Trophoblast cell (in vitro differentiated cells and primary cell): ENCODE measurements at regions not wholly inside any gene's neighbourhood (a gene's known extent, or its start where the extent isn't known, plus 50 kb on each side); places are given as distances from the start of the nearest gene placed in this dataset.
"Not testable (repeated sequence)": the region's sequence is repeated elsewhere in the genome, so short reads cannot be mapped to it uniquely, and the experiment has no call there.

ENCODE experiments used
- DNase-seq, 2 donors: peaks; one replicate each; pipeline ENCODE4 v3.0.0-alpha.2; 2016
- H2AFZ ChIP-seq: 2 replicates; pipeline ENCODE4 v1.6.1; 2013; ENCODE audit warnings: low read length, moderate library complexity, mild to moderate bottlenecking; ENCODE audit not compliant: insufficient read depth, poor library complexity
- H2AK5ac ChIP-seq: 2 replicates; pipeline ENCODE4 v1.6.1; 2013; ENCODE audit warnings: mild to moderate bottlenecking, low read length
- H2BK120ac ChIP-seq: 2 replicates; pipeline ENCODE4 v1.6.1; 2013; ENCODE audit warnings: low read length, mild to moderate bottlenecking, moderate library complexity; ENCODE audit not compliant: insufficient read depth, poor library complexity
- H2BK12ac ChIP-seq: 2 replicates; pipeline ENCODE4 v1.6.1; 2013; ENCODE audit warnings: mild to moderate bottlenecking, low read length, moderate library complexity
- H2BK5ac ChIP-seq: 2 replicates; pipeline ENCODE4 v1.6.1; 2013; ENCODE audit warnings: low read length, low read depth, moderate library complexity, mild to moderate bottlenecking; ENCODE audit not compliant: poor library complexity
- H3K14ac ChIP-seq: 2 replicates; pipeline ENCODE4 v1.6.1; 2013; ENCODE audit warnings: mild to moderate bottlenecking, low read length
- H3K18ac ChIP-seq: 2 replicates; pipeline ENCODE4 v1.6.1; 2013; ENCODE audit warnings: mild to moderate bottlenecking, low read length
- H3K23ac ChIP-seq: 2 replicates; pipeline ENCODE4 v1.6.1; 2013; ENCODE audit warnings: low read length
- H3K27ac ChIP-seq: 2 replicates; pipeline ENCODE4 v1.5.1; 2013; ENCODE audit warnings: low read depth, mild to moderate bottlenecking, inconsistent platforms, low read length, moderate library complexity
- H3K27me3 ChIP-seq: 2 replicates; pipeline ENCODE4 v1.6.1; 2013; ENCODE audit warnings: inconsistent platforms, mild to moderate bottlenecking, low read length, moderate library complexity; ENCODE audit not compliant: insufficient read depth
- H3K36me3 ChIP-seq, 2 experiments: 1 replicate in 1 of 2; 2 replicates in 1 of 2; pipeline ENCODE4 v1.6.1; 2013; ENCODE audit warnings: low read length in 2 of 2, mild to moderate bottlenecking in 2 of 2, moderate library complexity in 1 of 2; ENCODE audit not compliant: insufficient read depth in 2 of 2, control insufficient read depth in 1 of 2
- H3K4ac ChIP-seq: 2 replicates; pipeline ENCODE4 v1.6.1; 2013; ENCODE audit warnings: low read depth, mild to moderate bottlenecking, low read length, moderate library complexity
- H3K4me1 ChIP-seq, 2 experiments: 1 replicate in 1 of 2; 2 replicates in 1 of 2; pipeline ENCODE4 v1.6.1; 2013; ENCODE audit warnings: low read length in 2 of 2, mild to moderate bottlenecking in 2 of 2, moderate library complexity in 1 of 2; ENCODE audit not compliant: insufficient read depth in 2 of 2, control insufficient read depth in 1 of 2
- H3K4me2 ChIP-seq: 2 replicates; pipeline ENCODE4 v1.6.1; 2013; ENCODE audit warnings: inconsistent platforms, mild to moderate bottlenecking, low read length, moderate library complexity
- H3K4me3 ChIP-seq: 2 replicates; pipeline ENCODE4 v1.5.1; 2013; ENCODE audit warnings: mild to moderate bottlenecking, low read depth, low read length, inconsistent platforms
- H3K79me1 ChIP-seq: one replicate; pipeline ENCODE4 v1.6.1; 2013; ENCODE audit warnings: low read length
- H3K79me2 ChIP-seq: 2 replicates; pipeline ENCODE4 v1.6.1; 2013; ENCODE audit warnings: low read length, mild to moderate bottlenecking; ENCODE audit not compliant: control insufficient read depth, insufficient read depth, poor library complexity
- H3K9ac ChIP-seq: 2 replicates; pipeline ENCODE4 v1.6.1; 2013; ENCODE audit warnings: mild to moderate bottlenecking, low read length
- H3K9me3 ChIP-seq: 2 replicates; pipeline ENCODE4 v1.6.1; 2013; ENCODE audit warnings: low read depth, mild to moderate bottlenecking, control low read depth, inconsistent platforms, low read length; ENCODE audit not compliant: insufficient read depth
- H4K12ac ChIP-seq: 2 replicates; pipeline ENCODE4 v1.6.1; 2013; ENCODE audit warnings: low read depth, mild to moderate bottlenecking, low read length, moderate library complexity
- H4K8ac ChIP-seq: 2 replicates; pipeline ENCODE4 v1.6.1; 2013; ENCODE audit warnings: low read depth, mild to moderate bottlenecking, low read length, moderate library complexity
- H4K91ac ChIP-seq: one replicate; pipeline ENCODE4 v1.6.1; 2013; ENCODE audit warnings: low read depth, mild to moderate bottlenecking, low read length, moderate library complexity
- WGBS: extraction: QIAGEN DNeasy Blood & Tissue Kit; methylation state at CpG from one replicate; pipeline ENCODE4 v1.1.7; 2013; ENCODE audit warnings: missing lambda C conversion rate; ENCODE audit not compliant: insufficient read length, insufficient coverage; ENCODE audit errors: extremely low coverage; 5-methylcytosine and 5-hydroxymethylcytosine counted together

- not testable (repeated sequence) for H4K91ac ChIP-seq, H3K27me3 ChIP-seq, H2BK12ac ChIP-seq, H3K23ac ChIP-seq, DNase-seq, H3K36me3 ChIP-seq, H3K9ac ChIP-seq, H4K12ac ChIP-seq, H2AK5ac ChIP-seq, H3K4ac ChIP-seq, H2AFZ ChIP-seq, H3K79me1 ChIP-seq, H3K4me2 ChIP-seq, H3K14ac ChIP-seq, H3K18ac ChIP-seq, H3K27ac ChIP-seq, H2BK5ac ChIP-seq, H3K9me3 ChIP-seq, H3K4me1 ChIP-seq, H3K4me3 ChIP-seq, H2BK120ac ChIP-seq, H3K79me2 ChIP-seq, H4K8ac ChIP-seq
- WGBS = no CpG with 5 or more reads among the region's 6 CpGs
Measured at GRCh38 chr10:126766646-126767045, 96.2 kb upstream of the C10orf90 start.

DNA sequence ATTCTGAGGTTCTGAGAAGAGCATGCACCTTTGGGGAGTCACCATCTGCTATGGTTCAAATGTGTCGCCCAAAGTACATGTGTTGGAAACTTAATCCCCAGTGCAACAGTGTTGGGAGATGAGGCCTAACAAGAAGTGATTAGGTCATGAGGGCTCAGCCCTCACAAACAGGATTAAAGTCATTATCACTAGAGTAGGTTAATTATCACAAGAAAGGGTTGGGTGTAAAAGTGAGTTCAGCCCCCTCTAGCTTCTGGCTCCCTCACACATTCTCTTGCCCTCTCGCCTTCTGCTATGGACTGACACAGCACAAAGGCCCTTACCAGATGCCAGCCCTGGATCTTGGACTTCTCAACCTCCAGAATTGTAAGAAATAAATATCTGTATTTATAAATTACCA, 100.3 kb upstream of the C10orf90 start:
- no peak overlapping the region for H2BK12ac ChIP-seq
- no peak overlapping the region for H3K4me3 ChIP-seq
- peaks cover 3% of the 10 kb centered on the region for H3K79me1 ChIP-seq
- H3K14ac ChIP-seq = no peak overlapping the region
- no peak overlapping the region for H3K23ac ChIP-seq
- no peak overlapping the region for H2AK5ac ChIP-seq
- H2BK5ac ChIP-seq = no peak overlapping the region
- H2AFZ ChIP-seq = no peak overlapping the region
- H2BK120ac ChIP-seq = no peak overlapping the region
- no peak for DNase-seq
- peaks cover 0 to 5% of the 10 kb centered on the region in 2 experiments for H3K4me1 ChIP-seq
- no peak overlapping the region for H3K4ac ChIP-seq
- H3K4me2 ChIP-seq = no peak overlapping the region
- no peak overlapping the region for H4K91ac ChIP-seq
- H3K9me3 ChIP-seq = no peaks in the 10 kb centered on the region
- H3K18ac ChIP-seq = no peak overlapping the region
- H4K8ac ChIP-seq = no peak overlapping the region
- no peak overlapping the region for H3K27ac ChIP-seq
- H4K12ac ChIP-seq = no peak overlapping the region
- H3K36me3 ChIP-seq = no peaks in the 10 kb centered on the region
- no CpG with 5 or more reads among the region's 2 CpGs for WGBS
- H3K79me2 ChIP-seq = peaks cover 2% of the 10 kb centered on the region
- H3K27me3 ChIP-seq = no peaks in the 10 kb centered on the region
- no peak overlapping the region for H3K9ac ChIP-seq

DNA sequence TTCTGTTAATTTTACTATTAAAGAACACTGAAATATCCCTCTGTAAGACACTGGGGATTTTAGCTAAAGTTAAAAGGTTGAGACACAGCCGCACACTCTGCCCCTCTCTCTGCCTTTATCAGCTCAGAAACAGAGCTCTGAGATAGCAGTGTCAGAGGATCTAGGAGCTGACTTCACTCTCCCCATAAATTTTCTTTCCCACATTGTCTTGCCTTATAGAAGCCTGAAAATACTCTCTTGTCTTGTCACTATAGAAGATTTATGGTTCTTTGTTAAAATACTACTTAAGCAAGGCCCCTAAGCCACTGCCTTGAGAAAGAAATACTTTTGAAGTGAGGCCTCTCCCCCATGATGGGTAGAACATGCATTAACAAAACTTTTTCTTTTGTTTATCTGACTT, 105.7 kb upstream of the C10orf90 start:
- Histone ChIP-seq H3K14ac (no peak overlapping the region), H3K27me3 (no peaks in the 10 kb centered on the region), H2BK5ac (no peak overlapping the region), H3K79me2 (peaks cover 2% of the 10 kb centered on the region), H4K91ac (no peak overlapping the region), H3K18ac (no peak overlapping the region), H2BK120ac (no peak overlapping the region), H3K79me1 (peaks cover 7% of the 10 kb centered on the region), H4K12ac (no peak overlapping the region), H3K36me3 (no peaks in the 10 kb centered on the region), H3K4ac (no peak overlapping the region), H3K4me3 (no peak overlapping the region), H3K27ac (peak overlapping the region; percentile 85), H2AK5ac (no peak overlapping the region), H3K9me3 (no peaks in the 10 kb centered on the region), H3K23ac (no peak overlapping the region), H3K9ac (no peak overlapping the region), H2AFZ (no peak overlapping the region), H2BK12ac (no peak overlapping the region), H3K4me1 (peaks cover 0 to 7% of the 10 kb centered on the region in 2 experiments), H4K8ac (no peak overlapping the region), H3K4me2 (no peak overlapping the region)
- DNase-seq = peak in 1 of 2 donors; percentile 5
- whole genome bisulfite sequencing = no CpG with 5 or more reads among the region's 1 CpG

- Histone ChIP-seq H2AFZ (no peak overlapping the region), H2AK5ac (no peak overlapping the region), H3K18ac (no peak overlapping the region), H3K79me2 (peaks cover 2% of the 10 kb centered on the region), H2BK120ac (no peak overlapping the region), H3K9ac (no peak overlapping the region), H3K27me3 (no peaks in the 10 kb centered on the region), H3K27ac (no peak overlapping the region), H4K8ac (no peak overlapping the region), H2BK12ac (peak overlapping the region; percentile 19), H4K91ac (no peak overlapping the region), H3K4me3 (no peak overlapping the region), H3K23ac (no peak overlapping the region), H3K79me1 (peaks cover 8% of the 10 kb centered on the region), H3K4me1 (peaks cover 0 to 10% of the 10 kb centered on the region in 2 experiments), H3K4ac (no peak overlapping the region), H3K9me3 (no peaks in the 10 kb centered on the region), H3K14ac (peak overlapping the region; percentile 35), H4K12ac (no peak overlapping the region), H2BK5ac (no peak overlapping the region), H3K4me2 (no peak overlapping the region), H3K36me3 (no peaks in the 10 kb centered on the region)
- no peak for DNase-seq
- no CpG with 5 or more reads among the region's 10 CpGs for WGBS
Measured at GRCh38 chr10:126777714-126778113, 107.2 kb upstream of the C10orf90 start.
